OCI-LY3 (cell line): ENCODE measurements at regions not wholly inside any gene's neighbourhood (a gene's known extent, or its start where the extent isn't known, plus 50 kb on each side); places are given as distances from the start of the nearest gene placed in this dataset.

Experiments used
- EZH2phosphoT487 ChIP-seq: fragments of 200-600 bp; shearing (Covaris generic); IDR thresholded peaks from 2 replicates; pipeline ENCODE4 v1.6.1; 2018; ENCODE audit warnings: antibody characterized with exemption, mixed run types, low read depth
- TF ChIP-seq, protein P1 (sequence below): fragments of 200-600, 300-600 bp; sonication (generic); IDR thresholded peaks from 2 replicates; pipeline ENCODE4 v1.5.1; 2014; ENCODE audit warnings: antibody characterized with exemption, low read length, low read depth

DNA sequence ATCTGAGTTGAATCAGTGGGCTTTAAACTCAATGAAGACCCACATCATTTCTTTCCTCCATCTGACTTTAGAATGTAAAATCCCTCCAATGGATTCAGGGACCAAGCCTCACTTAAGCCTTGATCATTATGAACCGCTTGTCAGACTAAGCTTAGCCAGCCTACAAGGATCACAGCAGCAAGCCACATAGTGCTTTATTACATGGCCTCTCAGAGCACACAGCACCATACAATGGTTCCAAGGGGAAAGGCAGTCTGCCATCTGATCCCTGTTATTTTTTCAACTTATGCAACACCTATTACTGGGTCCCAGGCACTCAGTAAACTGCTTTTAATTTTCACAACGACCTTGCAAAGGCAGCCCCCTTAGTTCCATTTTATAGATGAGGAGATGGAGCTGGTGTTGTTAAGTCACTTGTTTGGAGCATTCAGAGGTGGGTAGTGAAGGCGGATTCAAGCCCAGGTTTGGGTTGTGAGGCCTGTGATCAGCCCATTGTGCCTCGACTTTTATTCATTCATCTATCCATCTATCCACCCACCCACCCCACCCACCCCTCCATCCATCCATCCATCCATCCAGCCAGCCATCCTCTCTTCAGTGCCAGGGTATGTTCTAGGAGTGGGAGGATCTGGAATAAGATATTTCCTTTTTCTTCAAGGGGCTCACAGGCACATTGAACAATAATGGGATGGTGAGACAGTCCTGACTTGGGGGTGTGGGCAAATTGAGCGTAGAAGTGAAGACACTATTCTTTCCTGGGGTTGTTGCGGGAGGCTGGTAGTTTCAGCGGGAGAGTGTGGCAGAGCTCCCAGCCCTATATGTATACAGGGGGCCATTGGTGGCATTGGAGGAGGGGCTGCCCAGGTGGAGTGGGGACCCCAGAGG lies 141.2 kb downstream of the MYCN start:
- TF ChIP-seq, protein P1, sequence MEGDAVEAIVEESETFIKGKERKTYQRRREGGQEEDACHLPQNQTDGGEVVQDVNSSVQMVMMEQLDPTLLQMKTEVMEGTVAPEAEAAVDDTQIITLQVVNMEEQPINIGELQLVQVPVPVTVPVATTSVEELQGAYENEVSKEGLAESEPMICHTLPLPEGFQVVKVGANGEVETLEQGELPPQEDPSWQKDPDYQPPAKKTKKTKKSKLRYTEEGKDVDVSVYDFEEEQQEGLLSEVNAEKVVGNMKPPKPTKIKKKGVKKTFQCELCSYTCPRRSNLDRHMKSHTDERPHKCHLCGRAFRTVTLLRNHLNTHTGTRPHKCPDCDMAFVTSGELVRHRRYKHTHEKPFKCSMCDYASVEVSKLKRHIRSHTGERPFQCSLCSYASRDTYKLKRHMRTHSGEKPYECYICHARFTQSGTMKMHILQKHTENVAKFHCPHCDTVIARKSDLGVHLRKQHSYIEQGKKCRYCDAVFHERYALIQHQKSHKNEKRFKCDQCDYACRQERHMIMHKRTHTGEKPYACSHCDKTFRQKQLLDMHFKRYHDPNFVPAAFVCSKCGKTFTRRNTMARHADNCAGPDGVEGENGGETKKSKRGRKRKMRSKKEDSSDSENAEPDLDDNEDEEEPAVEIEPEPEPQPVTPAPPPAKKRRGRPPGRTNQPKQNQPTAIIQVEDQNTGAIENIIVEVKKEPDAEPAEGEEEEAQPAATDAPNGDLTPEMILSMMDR = no peak
- no peak for TF ChIP-seq EZH2phosphoT487
